HG02588 (cell line): ENCODE measurements at regions not wholly inside any gene's neighbourhood (a gene's known extent, or its start where the extent isn't known, plus 50 kb on each side); places are given as distances from the start of the nearest gene placed in this dataset.

Source experiments
- ATAC-seq: cut with Tn5 transposase; IDR thresholded peaks from one replicate; pipeline ENCODE4 v1.9.1; 2021; ENCODE audit warnings: mild to moderate bottlenecking, moderate library complexity; ENCODE audit not compliant: unreplicated experiment

DNA sequence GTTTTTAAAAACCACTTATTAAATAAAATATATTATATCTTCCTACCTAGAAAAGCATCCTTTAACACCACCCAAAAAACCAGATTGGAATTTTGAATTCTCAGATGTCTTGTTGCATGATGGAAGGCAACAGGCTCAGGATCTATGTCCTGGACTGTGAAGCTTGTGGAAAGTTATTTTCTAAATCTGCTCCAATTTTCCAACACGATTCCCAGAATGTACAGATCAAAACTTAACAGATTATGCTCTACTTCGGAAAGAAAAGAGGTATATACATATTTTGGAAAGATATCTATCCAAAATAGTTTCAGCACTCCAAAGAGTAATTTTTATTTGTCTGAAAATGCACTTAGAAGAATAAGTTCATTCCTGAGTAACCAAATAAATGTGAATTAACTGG, 291.7 kb upstream of the EMCN start:
- no peak for ATAC-seq

DNA sequence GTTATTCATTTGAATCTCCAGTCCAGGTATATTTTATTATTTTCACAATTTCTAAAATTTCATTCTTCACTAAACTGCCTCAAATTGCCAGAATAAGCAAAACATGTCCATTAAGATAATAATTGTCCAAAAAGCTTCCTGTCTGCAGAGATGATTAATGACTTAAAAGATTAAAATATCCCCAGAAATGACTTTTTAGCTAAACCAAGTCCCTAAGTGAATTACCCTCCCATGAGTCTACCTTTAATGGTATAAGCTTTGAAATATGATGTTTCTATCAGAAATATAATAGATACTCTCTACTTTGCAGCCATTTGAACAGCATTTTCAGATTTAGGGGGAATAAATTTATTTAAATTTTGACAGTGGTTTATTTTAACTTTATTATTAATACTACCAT, 289.2 kb upstream of the EMCN start:
- no peak for ATAC-seq

DNA sequence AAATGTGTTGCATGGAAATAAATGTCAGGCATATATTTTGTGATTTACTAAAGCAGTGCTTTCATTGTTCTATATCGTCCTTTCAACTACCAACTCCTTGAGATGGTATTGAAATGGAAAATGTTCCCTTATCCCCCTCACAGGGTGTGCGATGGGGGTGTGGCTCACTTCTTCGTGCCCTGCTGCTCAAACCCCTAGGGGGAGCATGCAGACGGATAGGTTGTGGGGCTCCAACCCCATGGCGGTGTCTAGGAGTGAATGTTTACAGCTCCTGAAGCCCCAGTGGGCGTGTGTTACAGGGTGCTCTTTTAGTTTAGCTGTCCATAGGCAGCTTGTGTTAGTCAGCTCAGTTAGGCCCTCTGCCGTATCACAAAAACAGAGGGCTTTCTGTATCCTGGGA, 287.7 kb upstream of the EMCN start:
- no peak for ATAC-seq

DNA sequence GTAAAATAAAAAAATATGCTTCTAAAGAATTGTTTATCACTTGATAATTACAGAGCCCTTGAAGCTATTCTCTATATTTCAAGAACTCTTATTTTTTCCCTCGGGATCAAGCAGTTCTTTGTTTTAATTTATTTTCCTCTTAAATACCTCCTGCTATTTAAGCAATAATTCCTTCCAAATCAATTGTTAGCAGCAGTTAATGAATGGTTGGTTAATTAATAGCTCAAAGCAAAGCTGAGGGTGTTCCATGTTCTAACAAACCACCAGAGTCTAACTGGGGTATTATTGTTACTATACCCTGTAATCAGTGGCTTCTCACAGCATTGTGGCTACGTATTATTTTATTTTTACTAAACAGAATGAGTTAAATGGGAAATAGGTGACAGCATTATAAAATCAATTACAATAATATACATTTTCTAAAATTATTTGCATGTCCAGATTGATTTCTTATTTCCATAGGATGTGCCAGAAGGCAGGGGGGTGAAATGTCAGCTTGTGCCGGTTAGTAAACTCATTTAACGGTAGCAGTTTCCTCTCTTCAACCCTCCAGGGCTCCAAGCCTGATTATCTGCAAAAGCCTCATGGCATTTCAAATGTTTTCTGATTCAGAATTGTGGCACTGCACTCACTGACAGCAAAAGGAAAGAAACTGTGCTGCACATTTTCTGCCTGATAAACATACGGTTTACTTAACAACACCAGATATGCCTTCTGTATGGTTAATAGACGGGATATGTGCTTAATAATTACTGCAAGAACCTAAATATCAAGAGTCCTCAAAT, 286.9 kb upstream of the EMCN start:
- no peak for ATAC-seq

DNA sequence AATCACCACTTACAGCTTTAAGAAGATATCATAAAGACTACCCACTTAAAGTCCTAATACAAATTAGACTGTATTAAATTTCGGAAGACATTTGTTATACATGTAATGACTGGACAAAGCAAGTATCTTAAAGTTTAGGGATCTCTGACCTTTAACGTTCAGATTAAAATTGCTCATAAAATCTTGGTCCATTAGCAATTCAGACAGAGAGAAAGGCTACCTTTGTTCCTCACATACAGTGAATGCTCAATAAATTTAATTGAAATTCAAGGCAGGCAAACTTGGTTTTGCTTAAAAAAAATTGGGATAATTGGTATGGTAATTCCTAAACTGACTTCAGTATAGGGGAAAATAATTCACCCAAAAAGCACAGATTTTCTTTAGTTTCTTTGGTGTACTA, 285.9 kb upstream of the EMCN start:
- ATAC-seq = no peak

DNA sequence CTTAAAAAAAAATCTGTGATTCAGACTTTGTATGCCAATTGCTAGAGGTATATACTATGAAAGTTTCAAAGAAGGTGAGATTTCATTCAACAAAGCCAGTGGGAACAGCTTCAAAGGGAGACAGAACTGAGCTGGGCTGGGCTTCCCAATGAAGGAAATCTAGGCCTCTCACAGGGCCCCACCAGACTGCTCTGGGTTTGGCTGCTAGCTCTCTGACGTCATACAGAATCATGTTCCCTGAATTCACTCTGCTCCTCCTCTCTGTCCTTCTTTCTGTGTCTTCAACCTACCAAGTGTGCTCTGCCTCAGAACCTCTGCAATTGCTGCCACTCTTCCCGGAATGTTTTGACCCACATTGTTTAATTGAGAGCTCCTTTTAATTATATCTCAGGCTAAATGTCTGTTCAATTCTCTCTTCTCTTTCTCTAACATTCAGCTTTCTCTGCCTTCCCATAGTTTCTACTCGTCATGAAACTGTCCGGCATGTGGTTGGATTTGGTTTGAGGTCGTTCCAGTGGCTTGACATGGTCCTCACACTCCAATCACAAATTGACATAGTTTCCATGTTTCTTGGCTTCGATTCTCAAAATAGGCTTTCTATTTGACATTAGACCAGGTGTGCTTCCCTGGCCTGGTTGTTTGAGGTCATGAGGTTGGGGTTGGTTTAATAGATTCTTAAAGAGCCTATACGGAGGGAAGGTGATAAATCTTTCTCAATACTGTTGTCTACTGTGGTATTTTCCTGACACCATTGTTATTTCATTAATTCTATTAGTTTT, 282.1 kb upstream of the EMCN start:
- ATAC-seq = no peak

DNA sequence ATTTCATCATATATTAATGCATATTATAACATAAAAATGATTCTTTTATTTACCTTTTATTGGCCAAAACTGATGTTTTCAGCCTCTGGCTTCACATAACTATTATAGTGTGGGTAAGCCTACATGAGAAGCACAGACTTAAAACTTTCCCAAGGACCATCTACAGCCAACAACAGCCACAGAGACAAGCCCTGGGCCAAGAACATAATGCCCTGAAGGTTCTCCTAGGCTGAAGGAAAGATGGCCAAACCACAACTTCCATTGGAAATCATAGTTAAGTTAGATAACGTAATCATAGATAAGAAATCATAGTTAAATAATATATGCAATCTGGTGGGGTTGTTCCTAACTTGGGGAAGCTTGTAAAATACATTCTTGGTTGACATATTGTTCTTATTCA, 280.0 kb upstream of the EMCN start:
- ATAC-seq = no peak

DNA sequence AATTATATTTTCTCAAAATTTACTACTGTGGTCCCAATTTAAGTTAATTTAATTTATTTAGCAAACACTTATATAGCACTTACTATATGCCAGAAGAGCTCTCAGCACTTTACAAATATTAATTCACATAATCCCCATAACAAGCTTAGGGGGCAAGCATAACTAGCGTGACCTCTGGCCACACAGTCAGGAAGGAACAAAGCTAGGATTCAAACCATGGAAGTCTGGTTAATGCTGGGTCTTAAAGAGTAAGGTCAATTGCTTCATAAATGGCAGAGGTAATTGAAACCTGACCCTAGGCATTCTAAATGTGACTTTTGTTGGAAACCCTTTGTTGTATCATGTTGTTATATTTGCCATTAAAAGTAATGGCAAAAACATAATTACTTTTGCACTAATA, 279.5 kb upstream of the EMCN start:
- ATAC-seq = no peak

DNA sequence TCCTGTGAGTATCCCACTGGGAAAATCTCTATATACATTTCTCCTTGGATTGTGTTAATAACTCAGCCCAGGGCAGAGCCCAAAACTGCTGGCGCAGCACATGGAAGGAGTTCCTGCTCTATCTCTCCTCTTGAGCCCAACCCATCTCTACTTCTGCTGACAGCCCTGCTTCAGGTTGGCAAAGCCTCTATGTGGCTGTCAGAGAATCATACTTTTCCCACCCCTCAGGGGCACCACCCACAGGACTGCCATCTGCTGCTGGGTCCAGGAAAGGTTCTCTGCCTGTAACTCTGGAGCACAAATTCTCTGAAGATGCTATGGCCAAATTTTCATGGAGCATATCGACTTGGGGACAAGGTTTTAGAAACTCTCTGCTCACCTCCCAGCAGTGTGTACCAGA, 278.5 kb upstream of the EMCN start:
- no peak for ATAC-seq

DNA sequence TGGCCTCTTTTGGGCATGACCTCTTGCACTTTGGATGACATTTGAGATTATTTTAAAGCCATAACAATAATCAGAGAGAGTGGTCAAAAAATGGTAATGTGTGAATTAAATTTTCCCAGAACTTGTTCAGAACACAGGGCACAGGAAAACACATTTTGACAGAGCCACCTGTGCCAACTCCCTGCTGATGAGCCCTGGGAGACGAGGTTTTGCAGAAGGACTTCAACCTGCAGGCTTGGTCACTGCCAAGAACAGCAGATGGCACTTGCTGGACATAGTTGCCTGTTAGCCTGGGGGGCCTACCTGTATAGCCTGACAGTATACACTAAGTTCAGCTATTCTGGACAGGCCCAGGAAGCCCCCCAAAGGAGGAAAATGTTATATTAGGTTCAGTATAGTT, 277.8 kb upstream of the EMCN start:
- ATAC-seq = no peak

DNA sequence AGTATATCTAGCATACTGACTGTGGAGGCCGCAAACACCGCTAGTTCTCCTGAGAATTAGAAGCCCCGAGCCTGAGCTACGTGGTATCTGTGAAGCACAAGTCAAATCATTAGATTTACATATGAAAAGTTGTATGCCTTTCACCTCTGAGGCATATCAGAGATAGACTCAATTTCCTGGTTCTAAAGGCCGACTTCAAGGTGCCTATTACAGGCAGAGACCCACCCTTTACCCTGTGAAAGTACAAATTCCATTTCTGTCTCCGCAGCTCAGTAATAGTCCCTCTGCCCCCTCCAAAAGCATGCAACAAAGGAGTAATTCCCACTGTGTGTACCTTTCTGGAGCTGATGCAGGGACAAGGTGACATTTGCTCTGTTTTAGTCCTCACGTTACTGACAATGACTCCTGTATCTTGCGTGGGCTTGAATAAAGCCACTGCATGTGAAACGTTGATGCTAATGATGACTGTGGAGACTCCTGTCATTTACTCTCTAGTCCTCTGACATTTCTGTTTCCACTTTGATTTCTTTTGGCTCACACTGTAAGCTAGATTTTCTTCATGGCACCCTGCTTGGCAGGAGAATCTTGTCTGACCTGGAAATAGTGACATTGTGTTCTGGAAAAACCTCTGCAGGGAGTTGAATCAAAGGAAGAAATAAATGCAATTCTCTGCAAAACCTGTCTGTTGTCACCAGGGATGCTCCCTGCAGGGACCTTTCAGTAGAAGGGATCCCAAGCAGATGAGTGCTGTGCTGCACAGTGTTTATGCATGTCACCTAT, 273.2 kb upstream of the EMCN start:
- no peak for ATAC-seq

DNA sequence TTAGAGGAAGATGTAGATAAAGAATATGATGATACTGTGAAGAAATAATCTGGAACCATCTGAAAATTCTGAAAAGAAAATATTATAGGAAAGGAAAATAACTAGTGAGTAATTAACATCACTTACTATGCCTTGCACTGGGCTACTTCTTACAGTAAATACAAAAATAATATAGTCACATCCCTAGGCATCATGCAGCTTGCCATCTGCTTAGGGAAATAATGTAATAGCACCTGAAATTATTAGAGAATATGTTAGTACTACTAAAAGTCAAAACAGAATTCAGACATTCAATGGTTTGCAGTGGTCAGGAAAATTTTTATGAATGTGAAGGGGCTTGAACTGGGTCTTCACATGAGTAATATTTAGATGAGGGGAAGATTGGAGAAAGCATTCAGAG, 272.2 kb upstream of the EMCN start:
- no peak for ATAC-seq

DNA sequence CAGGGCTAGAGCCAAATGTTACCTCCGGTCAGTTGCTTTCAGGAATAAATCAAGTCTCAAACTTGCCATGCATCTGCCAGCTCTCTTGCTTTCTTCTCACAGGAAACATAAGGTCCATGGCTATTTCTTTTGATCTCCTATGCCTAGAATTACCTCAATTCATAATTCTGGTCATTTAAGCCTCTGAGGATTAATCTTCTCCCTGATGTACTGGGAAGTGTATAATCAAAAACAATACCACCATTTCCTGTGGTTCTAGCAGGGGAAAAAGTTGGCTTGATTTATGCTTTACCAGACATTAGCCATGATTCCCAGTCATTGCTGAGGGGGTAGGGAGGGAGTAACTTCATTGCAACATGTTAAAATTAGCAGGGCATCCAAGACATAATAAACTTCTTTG, 268.7 kb upstream of the EMCN start:
- no peak for ATAC-seq

DNA sequence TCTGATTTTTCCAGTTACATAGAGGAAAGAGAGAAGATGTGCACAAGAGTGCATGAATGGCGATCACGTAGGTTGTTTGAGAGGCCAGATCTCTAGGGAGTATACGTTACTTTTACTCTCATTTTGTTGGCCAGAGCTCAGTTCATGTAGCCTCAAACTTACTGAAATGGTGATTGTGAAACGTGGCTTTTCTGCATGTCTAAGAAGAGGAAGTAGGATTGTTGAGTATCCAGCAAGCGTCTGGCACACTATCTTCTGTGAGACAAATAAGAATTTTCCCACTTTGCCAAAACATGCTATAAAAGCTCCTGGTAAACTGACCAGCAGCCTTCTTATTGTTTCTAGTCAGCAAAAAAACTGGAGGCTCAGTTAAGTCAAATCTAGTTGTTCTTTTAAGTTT, 264.5 kb upstream of the EMCN start:
- ATAC-seq = no peak

DNA sequence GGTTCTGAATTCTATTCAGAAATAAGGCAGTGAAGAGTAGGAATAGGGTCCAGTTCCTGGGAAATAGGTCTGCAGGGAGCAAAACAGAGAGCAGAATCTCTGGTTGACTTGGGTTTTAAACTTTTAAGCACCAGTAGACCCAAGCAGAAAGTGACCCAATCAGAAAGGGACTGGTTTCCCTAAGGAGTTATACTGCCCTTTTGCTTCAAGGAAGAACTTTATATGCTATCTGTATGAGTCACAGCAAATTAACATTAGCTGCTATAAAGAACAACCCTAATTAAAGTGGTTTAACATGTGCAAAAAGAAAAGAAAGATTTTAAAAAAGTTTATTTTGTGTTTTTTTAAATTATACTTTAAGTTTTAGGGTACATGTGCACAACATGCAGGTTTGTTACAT, 263.6 kb upstream of the EMCN start:
- no peak for ATAC-seq

DNA sequence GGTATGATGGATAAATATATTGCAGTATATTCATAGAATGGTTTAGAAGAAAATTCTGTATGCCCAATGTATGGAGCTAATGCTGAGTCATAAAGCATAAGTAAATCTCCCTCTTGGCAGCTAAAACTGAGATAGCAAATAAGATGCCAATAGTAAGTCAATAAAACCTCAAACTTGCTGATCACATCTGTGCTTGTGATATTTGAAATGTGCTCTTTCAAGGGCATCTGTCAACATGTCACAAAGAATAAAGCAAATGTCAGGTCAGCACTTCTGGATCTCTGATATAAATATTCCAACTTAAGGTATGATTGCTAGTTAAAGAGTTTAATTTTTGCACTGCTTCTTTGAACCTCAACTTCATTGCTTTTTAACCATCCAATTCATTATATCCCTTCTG, 262.3 kb upstream of the EMCN start:
- no peak for ATAC-seq

DNA sequence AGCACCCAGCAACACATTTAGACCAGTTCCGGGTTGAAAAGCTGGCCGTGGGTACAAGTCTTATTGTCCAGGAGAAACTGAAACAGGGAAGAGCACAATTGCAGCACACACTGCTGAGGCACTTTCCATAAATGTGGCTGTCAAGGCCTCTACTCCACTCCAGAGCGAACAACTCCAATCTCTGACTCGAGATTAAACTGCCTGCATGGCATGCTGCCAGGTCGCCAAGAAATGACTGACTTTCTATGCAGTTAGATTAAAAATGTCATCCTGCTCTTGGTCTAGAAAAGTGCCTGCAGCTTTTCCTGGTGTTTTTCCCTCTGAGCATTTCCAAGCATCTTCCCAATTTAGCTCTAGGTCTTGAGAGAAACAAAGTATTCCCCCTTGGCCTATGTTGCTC, 260.6 kb upstream of the EMCN start:
- ATAC-seq = no peak

DNA sequence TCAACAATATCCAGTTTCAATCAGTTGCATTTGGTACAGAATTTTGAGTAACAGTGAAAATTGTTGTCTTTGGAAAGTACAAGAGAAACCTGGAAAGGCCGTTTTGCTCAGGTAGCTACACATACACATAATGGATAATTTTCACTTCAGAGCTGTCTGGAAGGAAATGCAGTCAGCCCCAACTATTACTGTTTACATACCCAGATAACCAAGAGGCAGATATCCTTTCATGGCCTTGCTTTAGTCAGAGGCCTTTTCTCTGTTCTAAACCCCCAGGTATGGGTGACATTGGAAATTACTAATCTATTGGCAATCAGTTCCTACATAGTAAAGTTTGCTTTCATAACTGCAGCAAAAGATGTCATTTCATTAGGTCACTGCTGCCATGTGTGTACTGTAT, 244.9 kb upstream of the EMCN start:
- ATAC-seq = no peak

DNA sequence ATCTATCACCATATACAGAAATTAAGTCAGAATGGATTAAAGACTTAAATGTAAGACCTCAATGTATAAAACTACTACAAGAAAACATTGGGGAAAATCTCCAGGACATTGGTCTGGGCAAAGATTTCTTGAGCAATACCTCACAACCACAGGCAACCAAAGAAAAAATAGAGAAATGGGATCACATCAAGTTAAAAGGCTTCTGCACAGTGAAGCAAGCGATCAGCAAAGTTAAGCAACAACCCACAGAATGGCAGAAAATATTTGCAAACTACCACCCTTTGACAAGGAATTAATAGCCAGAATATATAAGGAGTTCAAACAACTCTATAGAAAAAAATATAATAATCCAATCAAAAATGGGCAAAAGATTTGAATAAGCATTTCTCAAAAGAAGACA, 236.9 kb upstream of the EMCN start:
- no peak for ATAC-seq

DNA sequence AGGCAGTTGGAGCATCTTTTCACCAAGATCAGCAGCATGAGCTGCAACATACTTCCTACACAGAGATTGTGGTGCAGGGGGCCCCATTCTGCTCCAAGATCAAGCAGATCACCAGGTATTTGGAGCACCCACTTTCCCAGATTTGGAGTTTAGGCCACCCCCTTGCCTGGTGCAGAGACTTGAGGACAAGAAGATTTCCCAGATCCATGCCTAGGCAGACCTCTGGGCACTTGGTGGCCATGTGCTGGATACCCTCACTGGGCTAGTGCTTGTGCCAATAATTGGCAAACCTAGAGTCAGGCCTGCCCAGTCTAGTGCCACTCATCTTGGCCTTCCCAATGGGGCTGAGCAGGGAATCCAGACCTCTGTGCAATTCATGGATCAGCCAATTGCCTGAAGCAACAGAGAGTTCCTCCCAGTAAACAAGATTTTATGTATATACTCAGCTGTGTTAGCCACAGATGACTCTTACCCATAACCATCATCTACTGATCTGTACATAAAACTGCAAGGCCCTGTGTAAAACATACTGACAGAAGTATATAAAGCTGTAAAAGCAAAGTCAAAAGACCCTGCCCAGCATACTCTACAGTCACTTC, 228.4 kb upstream of the EMCN start:
- no peak for ATAC-seq

DNA sequence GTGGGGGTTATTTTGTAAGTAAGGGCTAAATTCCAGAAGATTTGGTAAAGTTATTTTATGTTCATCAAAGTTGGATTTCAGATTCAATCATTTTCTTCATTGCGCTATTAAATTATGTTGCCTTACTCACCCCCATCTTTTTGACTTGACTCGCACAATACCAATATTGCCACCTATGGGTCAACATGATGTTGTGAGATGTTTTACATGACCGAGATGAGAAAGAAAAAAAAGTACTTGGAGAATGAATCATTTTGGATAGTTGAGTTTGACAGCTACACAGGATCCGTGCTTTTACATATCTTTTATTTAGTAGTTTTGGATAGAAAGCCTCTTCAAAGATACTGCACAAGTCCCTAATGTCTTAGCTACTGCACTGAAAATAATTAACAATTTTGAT, 224.2 kb upstream of the EMCN start:
- ATAC-seq = no peak
